MM.1S (cell line): ENCODE measurements at regions not wholly inside any gene's neighbourhood (a gene's known extent, or its start where the extent isn't known, plus 50 kb on each side); places are given as distances from the start of the nearest gene placed in this dataset.
"Not testable (repeated sequence)": the region's sequence is repeated elsewhere in the genome, so short reads cannot be mapped to it uniquely, and the experiment has no call there.

Experiments
- EZH2 ChIP-seq: fragments of 300-600 bp; sonication (generic); optimal IDR thresholded peaks from 2 replicates; pipeline ENCODE3; 2017; ENCODE audit warnings: low read depth, mild to moderate bottlenecking, antibody characterized with exemption, low read length, mixed read lengths
- EZH2phosphoT487 ChIP-seq: fragments of 300-600 bp; sonication (generic); IDR thresholded peaks from 2 replicates; pipeline ENCODE4 v1.6.1; 2018; ENCODE audit warnings: antibody characterized with exemption, low read length
- TF ChIP-seq, protein P1 (sequence below): fragments of 300-600 bp; sonication (generic); IDR thresholded peaks from 2 replicates; pipeline ENCODE4 v1.5.1; 2016; ENCODE audit warnings: antibody characterized with exemption, low read length, mixed read lengths

DNA sequence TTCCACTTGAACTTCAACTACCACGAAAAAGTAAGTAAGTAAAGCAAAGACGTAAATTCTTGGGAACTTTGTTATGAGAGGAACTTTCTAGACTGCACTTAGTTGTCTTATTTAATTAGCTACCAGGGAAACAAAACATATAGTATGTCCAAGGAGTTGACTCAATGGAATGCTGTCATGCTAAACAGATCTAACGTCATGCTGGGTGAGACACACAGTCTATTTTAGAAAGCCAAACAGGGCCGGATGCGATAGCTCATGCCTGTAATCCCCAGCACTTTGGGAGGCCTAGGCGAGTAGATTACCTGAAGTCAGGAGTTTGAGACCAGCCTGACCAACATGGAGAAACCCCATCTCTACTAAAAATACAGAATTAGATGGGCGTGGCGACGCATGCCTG lies 140.6 kb upstream of the RRN3 start:
- TF ChIP-seq, protein P1, sequence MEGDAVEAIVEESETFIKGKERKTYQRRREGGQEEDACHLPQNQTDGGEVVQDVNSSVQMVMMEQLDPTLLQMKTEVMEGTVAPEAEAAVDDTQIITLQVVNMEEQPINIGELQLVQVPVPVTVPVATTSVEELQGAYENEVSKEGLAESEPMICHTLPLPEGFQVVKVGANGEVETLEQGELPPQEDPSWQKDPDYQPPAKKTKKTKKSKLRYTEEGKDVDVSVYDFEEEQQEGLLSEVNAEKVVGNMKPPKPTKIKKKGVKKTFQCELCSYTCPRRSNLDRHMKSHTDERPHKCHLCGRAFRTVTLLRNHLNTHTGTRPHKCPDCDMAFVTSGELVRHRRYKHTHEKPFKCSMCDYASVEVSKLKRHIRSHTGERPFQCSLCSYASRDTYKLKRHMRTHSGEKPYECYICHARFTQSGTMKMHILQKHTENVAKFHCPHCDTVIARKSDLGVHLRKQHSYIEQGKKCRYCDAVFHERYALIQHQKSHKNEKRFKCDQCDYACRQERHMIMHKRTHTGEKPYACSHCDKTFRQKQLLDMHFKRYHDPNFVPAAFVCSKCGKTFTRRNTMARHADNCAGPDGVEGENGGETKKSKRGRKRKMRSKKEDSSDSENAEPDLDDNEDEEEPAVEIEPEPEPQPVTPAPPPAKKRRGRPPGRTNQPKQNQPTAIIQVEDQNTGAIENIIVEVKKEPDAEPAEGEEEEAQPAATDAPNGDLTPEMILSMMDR: not testable (repeated sequence)
- TF ChIP-seq EZH2, EZH2phosphoT487: not testable (repeated sequence)
